ENCODE measurements at regions not wholly inside any gene's neighbourhood (a gene's known extent, or its start where the extent isn't known, plus 50 kb on each side); places are given as distances from the start of the nearest gene placed in this dataset.

GRCh38 chr9:92196400-92196799, 81.2 kb upstream of the SPTLC1 start:
- H3K4me1 ChIP-seq = no peaks in the 10 kb centered on the region
- H3K36me3 ChIP-seq = no peaks in the 10 kb centered on the region
- TF ChIP-seq CTCF (IDR thresholded peaks at IDR 0.05) (no peak), POLR2A (IDR thresholded peaks at IDR 0.05) (no peak)
- H3K27ac ChIP-seq = no peak overlapping the region
- H3K4me3 ChIP-seq = no peak overlapping the region
- DNase-seq (no peak), ATAC-seq (no peak)
- intact Hi-C loops (cut with DNase I) = no loop called here
- H3K9me3 ChIP-seq = peaks cover 0 to 14% (median 0%) of the 10 kb centered on the region in 12 donors
- H3K27me3 ChIP-seq = no peaks in the 10 kb centered on the region

DNA sequence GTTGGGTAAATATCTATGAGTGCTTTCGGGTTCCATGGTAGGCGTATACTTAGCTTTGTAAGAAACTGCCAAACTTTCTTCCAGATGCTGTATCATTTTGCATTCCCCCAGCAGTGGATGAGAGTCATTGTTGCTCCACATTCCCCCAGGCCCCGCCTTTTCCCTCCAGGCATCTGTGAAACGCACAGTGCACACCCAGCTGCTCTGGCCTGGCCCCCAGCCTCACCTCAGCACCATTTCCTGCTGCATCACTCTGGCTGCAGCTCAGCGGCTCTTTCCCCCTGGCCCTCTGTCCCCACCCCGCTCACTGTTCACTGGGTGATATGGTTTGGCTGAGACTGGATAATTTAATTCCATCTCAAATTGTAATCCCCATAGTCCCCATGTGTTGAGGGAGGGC, 76.6 kb upstream of the SPTLC1 start:
- WGBS, 4 donors = 56 to 72% (median 62%) methylated on average over 6 of the region's 6 CpGs
- no peak overlapping the region for H3K4me3 ChIP-seq
- H3K27ac ChIP-seq = no peak overlapping the region
- no peaks in the 10 kb centered on the region for H3K4me1 ChIP-seq
- DNase-seq = no peak
- H3K9me3 ChIP-seq = no peaks in the 10 kb centered on the region
- intact Hi-C loops (cut with DNase I) = no loop called here
- no peaks in the 10 kb centered on the region for H3K36me3 ChIP-seq
- no peak for TF ChIP-seq POLR2A (IDR thresholded peaks at IDR 0.05)
- no peak for TF ChIP-seq CTCF (IDR thresholded peaks at IDR 0.05)
- ATAC-seq = no peak
- H3K27me3 ChIP-seq = peaks cover 0 to 9% (median 0%) of the 10 kb centered on the region in 9 donors

- Histone ChIP-seq H3K4me3 (no peak overlapping the region), H3K27me3 (peaks cover 0 to 9% (median 0%) of the 10 kb centered on the region in 9 donors), H3K9me3 (no peaks in the 10 kb centered on the region), H3K27ac (no peak overlapping the region), H3K36me3 (no peaks in the 10 kb centered on the region), H3K4me1 (no peaks in the 10 kb centered on the region)
- intact Hi-C loops (cut with DNase I) = no loop called here
- TF ChIP-seq POLR2A (IDR thresholded peaks at IDR 0.05) (no peak), CTCF (IDR thresholded peaks at IDR 0.05) (no peak)
- ATAC-seq (no peak), DNase-seq (no peak)
- 77 to 90% (median 84%) methylated on average over 1 to 2 of the region's 2 CpGs for WGBS, 4 donors
These were observed 75.2 kb upstream of the SPTLC1 start for GRCh38 chr9:92190536-92190790.

DNA sequence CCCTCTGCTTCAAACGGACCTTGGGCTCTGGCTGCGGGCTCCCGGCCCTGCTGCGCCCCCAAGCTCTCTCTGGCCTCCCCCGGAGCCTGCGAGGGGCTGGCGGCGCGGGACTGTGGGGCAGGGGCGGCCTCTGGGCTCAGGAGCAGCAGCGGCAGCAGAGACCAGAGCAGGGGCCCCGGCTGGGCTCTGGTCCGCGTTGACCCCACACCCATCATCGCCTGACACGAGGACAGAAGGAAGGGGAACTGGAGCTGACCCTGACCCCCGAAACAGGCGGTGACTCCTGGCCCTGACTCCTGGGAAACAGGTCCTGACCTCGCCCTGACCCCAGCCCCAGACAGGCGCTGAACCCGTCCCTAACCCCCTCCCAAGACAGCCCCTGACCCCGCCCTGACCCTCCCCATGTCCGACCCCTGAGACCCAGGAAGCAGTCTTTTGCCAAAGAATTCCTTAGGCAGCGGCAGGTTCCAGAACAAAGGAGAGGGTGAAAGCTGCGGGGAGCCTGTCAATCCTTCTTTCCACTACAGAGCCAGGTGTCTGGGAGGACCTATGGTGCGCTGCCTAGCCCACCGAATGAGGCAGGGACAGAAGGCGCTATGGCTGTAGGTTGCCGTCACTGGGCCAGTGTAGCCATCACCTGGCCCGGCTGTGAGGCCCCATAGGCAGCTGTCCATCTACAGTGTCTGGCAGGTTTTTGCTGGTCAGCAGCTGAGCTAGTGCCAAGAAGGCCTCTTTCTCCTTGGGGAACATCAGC, 74.7 kb upstream of the SPTLC1 start:
- no peaks in the 10 kb centered on the region for H3K36me3 ChIP-seq
- no peaks in the 10 kb centered on the region for H3K4me1 ChIP-seq
- 55 to 64% (median 62%) methylated on average over 11 to 30 of the region's 30 CpGs for WGBS, 4 donors
- intact Hi-C loops (cut with DNase I) = no loop called here
- DNase-seq (no peak), ATAC-seq (no peak)
- no peak overlapping the region for H3K27ac ChIP-seq
- TF ChIP-seq CTCF (IDR thresholded peaks at IDR 0.05) (no peak), POLR2A (IDR thresholded peaks at IDR 0.05) (no peak)
- H3K4me3 ChIP-seq = no peak overlapping the region
- H3K9me3 ChIP-seq = no peaks in the 10 kb centered on the region
- peaks cover 0 to 9% (median 0%) of the 10 kb centered on the region in 9 donors for H3K27me3 ChIP-seq

Data from heart left ventricle (tissue), 16 donors.